Lower lobe of right lung (tissue), 2 donors: ENCODE measurements at regions not wholly inside any gene's neighbourhood (a gene's known extent, or its start where the extent isn't known, plus 50 kb on each side); places are given as distances from the start of the nearest gene placed in this dataset.

Experiments used
- ATAC-seq, 2 donors: fragments of 200-7000 bp; cut with Tn5 transposase; one replicate each; pipeline ENCODE4 v1.9.1; 2020 to 2022; ENCODE audit warnings: mild to moderate bottlenecking in 2 of 2, moderate library complexity in 2 of 2
- DNase-seq: peaks from one replicate; pipeline ENCODE4 v3.0.0-alpha.2; 2020
- H3K27ac ChIP-seq: fragments of 200-600 bp; one replicate; pipeline ENCODE4 v1.8.0; 2022
- H3K27me3 ChIP-seq: fragments of 200-600 bp; one replicate; pipeline ENCODE4 v1.8.0; 2022; ENCODE audit warnings: low read depth
- H3K36me3 ChIP-seq: fragments of 200-600 bp; one replicate; pipeline ENCODE4 v1.8.0; 2022; ENCODE audit warnings: mild to moderate bottlenecking
- H3K4me1 ChIP-seq: fragments of 200-600 bp; one replicate; pipeline ENCODE4 v1.8.0; 2022
- H3K4me3 ChIP-seq: fragments of 200-600 bp; one replicate; pipeline ENCODE4 v1.8.0; 2022; ENCODE audit warnings: mild to moderate bottlenecking
- H3K9me3 ChIP-seq: fragments of 200-600 bp; one replicate; pipeline ENCODE4 v1.8.0; 2022
- intact Hi-C: fragments of 100-400 bp; cut with DNase I; formaldehyde crosslinking; loops from one replicate; pipeline ENCODE4 v1.11.0; 2022
- TF ChIP-seq, protein P1 (sequence below): fragments of 200-600 bp; IDR thresholded peaks from one replicate; pipeline ENCODE4 v1.8.0; 2022; ENCODE audit warnings: antibody characterized with exemption, mild to moderate bottlenecking
- donor health status: DM: no; HTN: yes; CAD: no; lungs with severe emphysema.

- no peak for ATAC-seq
- H3K4me3 ChIP-seq = no peak overlapping the region
- no peaks in the 10 kb centered on the region for H3K36me3 ChIP-seq
- no peaks in the 10 kb centered on the region for H3K9me3 ChIP-seq
- peaks cover 4% of the 10 kb centered on the region for H3K27me3 ChIP-seq
- TF ChIP-seq, protein P1, sequence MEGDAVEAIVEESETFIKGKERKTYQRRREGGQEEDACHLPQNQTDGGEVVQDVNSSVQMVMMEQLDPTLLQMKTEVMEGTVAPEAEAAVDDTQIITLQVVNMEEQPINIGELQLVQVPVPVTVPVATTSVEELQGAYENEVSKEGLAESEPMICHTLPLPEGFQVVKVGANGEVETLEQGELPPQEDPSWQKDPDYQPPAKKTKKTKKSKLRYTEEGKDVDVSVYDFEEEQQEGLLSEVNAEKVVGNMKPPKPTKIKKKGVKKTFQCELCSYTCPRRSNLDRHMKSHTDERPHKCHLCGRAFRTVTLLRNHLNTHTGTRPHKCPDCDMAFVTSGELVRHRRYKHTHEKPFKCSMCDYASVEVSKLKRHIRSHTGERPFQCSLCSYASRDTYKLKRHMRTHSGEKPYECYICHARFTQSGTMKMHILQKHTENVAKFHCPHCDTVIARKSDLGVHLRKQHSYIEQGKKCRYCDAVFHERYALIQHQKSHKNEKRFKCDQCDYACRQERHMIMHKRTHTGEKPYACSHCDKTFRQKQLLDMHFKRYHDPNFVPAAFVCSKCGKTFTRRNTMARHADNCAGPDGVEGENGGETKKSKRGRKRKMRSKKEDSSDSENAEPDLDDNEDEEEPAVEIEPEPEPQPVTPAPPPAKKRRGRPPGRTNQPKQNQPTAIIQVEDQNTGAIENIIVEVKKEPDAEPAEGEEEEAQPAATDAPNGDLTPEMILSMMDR = no peak
- intact Hi-C loops = no loop called here
- no peaks in the 10 kb centered on the region for H3K4me1 ChIP-seq
- DNase-seq = no peak
- H3K27ac ChIP-seq = no peak overlapping the region
These were observed 110.5 kb downstream of the GAS1 start for GRCh38 chr9:86836797-86837196.

GRCh38 chr9:86836266-86836665 is 111.0 kb downstream of the GAS1 start:
- intact Hi-C loops = no loop called here
- TF ChIP-seq, protein P1 = no peak
- ATAC-seq (no peak), DNase-seq (no peak)
- Histone ChIP-seq H3K4me1 (no peaks in the 10 kb centered on the region), H3K27ac (no peak overlapping the region), H3K9me3 (no peaks in the 10 kb centered on the region), H3K36me3 (no peaks in the 10 kb centered on the region), H3K4me3 (no peak overlapping the region), H3K27me3 (peaks cover 4% of the 10 kb centered on the region)

DNA sequence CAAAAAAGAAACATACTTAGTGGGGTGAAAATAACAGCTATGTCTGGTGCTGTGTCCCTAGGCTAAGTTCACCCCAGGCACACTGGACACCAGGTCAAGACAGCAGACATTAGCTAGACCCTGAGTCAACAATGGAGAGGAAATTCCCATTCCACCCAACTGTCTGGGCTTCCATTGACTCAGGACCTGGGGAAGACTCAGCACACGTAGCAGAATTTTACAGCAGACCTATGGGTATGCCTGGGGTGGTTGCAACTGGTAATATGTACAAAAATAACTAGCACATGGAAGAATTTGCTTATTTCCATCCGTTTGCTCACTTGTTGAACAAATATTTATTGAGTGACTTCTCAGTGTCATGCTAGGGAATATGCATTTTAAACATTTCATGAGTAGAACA is 117.0 kb downstream of the GAS1 start:
- intact Hi-C loops = no loop called here
- TF ChIP-seq, protein P1 = no peak
- ATAC-seq (no peak), DNase-seq (no peak)
- Histone ChIP-seq H3K27me3 (peaks cover 12% of the 10 kb centered on the region), H3K4me1 (peaks cover 5% of the 10 kb centered on the region), H3K36me3 (no peaks in the 10 kb centered on the region), H3K9me3 (no peaks in the 10 kb centered on the region), H3K4me3 (no peak overlapping the region), H3K27ac (no peak overlapping the region)

DNA sequence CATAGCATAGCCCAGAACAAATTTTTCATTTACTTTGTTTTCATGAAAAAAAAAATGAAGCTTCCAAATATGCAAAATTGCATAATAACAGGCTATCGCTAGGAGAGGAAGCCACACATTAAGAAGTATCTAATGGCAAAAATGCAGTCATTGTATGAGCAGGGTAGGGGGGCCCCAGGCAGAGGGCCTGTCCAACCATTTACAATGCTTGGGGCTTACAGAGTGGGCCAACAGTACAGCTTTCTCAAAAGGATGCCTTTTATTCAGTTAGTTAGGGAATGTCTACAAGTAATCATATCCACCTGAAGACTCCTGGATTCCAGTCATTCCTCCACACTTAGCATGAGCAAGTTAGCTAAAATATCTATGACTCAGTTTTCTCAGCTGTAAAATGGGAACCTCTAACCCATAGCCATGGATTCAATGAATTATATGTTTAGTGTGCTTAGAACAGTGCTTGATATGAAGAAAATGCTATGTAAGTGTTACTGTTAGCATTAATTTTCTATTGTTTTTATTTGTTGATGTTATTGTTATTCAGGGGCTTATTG is 117.7 kb downstream of the GAS1 start:
- DNase-seq = no peak
- intact Hi-C loops = no loop called here
- no peak for ATAC-seq
- TF ChIP-seq, protein P1 = no peak
- Histone ChIP-seq H3K4me3 (no peak overlapping the region), H3K27ac (no peak overlapping the region), H3K36me3 (no peaks in the 10 kb centered on the region), H3K4me1 (peaks cover 5% of the 10 kb centered on the region), H3K9me3 (no peaks in the 10 kb centered on the region), H3K27me3 (peaks cover 9% of the 10 kb centered on the region)

- intact Hi-C loops = no loop called here
- TF ChIP-seq, protein P1 = no peak
These were observed 118.7 kb downstream of the GAS1 start for GRCh38 chr9:86828631-86829030.

More at GRCh38 chr9:86828631-86829030, 118.7 kb downstream of the GAS1 start:
- no peak for DNase-seq
- Histone ChIP-seq H3K9me3 (no peaks in the 10 kb centered on the region), H3K27ac (no peak overlapping the region), H3K4me3 (no peak overlapping the region), H3K4me1 (peaks cover 5% of the 10 kb centered on the region), H3K36me3 (no peaks in the 10 kb centered on the region), H3K27me3 (peaks cover 8% of the 10 kb centered on the region)
- no peak for ATAC-seq
